Limb (tissue), 2 donors: ENCODE measurements at regions not wholly inside any gene's neighbourhood (a gene's known extent, or its start where the extent isn't known, plus 50 kb on each side); places are given as distances from the start of the nearest gene placed in this dataset.
A peak's percentile ranks its signal among the peaks of the same experiment; 100 is the strongest.

Experiments
- DNase-seq, 2 donors: peaks; one replicate each; pipeline ENCODE4 v3.0.0-alpha.2; 2016; ENCODE audit errors: extremely low spot score in 2 of 2

GRCh38 chr6:19660123-19660910, 176.9 kb upstream of the ID4 start:
- DNase-seq, result no peak

GRCh38 chr6:19662911-19663310, 174.3 kb upstream of the ID4 start:
- no peak for DNase-seq

GRCh38 chr6:19663479-19663878, 173.7 kb upstream of the ID4 start:
- no peak for DNase-seq

- no peak for DNase-seq
Observed at GRCh38 chr6:19664050-19664449, 173.1 kb upstream of the ID4 start.

- DNase-seq, result no peak
Observed at GRCh38 chr6:19664878-19665612, 172.1 kb upstream of the ID4 start.

- DNase-seq, result no peak
Observed at GRCh38 chr6:19665613-19665909, 171.6 kb upstream of the ID4 start.

- DNase-seq, result no peak
Observed at GRCh38 chr6:19668710-19669109, 168.5 kb upstream of the ID4 start.

- no peak for DNase-seq
Observed at GRCh38 chr6:19669206-19669605, 168.0 kb upstream of the ID4 start.

- DNase-seq, result no peak
Observed at GRCh38 chr6:19682859-19683258, 154.3 kb upstream of the ID4 start.

- DNase-seq, result no peak
Observed at GRCh38 chr6:19690325-19691075, 146.7 kb upstream of the ID4 start.

GRCh38 chr6:19691465-19692167, 145.6 kb upstream of the ID4 start:
- DNase-seq, result peak; percentile 22 to 78

- DNase-seq, result no peak
Observed at GRCh38 chr6:19692506-19693298, 144.5 kb upstream of the ID4 start.

GRCh38 chr6:19694697-19695096, 142.5 kb upstream of the ID4 start:
- DNase-seq, result no peak

GRCh38 chr6:19697744-19698290, 139.4 kb upstream of the ID4 start:
- DNase-seq, result no peak

- DNase-seq, result no peak
Observed at GRCh38 chr6:19699932-19700331, 137.2 kb upstream of the ID4 start.

GRCh38 chr6:19705606-19706005, 131.6 kb upstream of the ID4 start:
- no peak for DNase-seq

GRCh38 chr6:19712012-19712688, 125.0 kb upstream of the ID4 start:
- no peak for DNase-seq

- no peak for DNase-seq
Observed at GRCh38 chr6:19712998-19713397, 124.2 kb upstream of the ID4 start.

- no peak for DNase-seq
Observed at GRCh38 chr6:19713411-19713810, 123.8 kb upstream of the ID4 start.

GRCh38 chr6:19713984-19714383, 123.2 kb upstream of the ID4 start:
- no peak for DNase-seq
